Neural cell (in vitro differentiated cells): ENCODE measurements at regions not wholly inside any gene's neighbourhood (a gene's known extent, or its start where the extent isn't known, plus 50 kb on each side); places are given as distances from the start of the nearest gene placed in this dataset.

Source experiments
- H2AFZ ChIP-seq: fragments of 200-600, 300-800 bp; sonication (generic), shearing (Covaris generic); 2 replicates; pipeline ENCODE4 v1.6.0; 2014; ENCODE audit warnings: low read depth, mild to moderate bottlenecking, antibody characterized with exemption, low read length, moderate library complexity
- H3F3A ChIP-seq: fragments of 200-600 bp; shearing (Covaris generic); 2 replicates; pipeline ENCODE4 v1.6.1; 2016; ENCODE audit warnings: mild to moderate bottlenecking, moderate library complexity, mixed read lengths, antibody characterized with exemption, low read length; ENCODE audit not compliant: insufficient read depth, poor library complexity, severe bottlenecking
- H3K27ac ChIP-seq: fragments of 200-600, 300-800 bp; sonication (generic), shearing (Covaris generic); 2 replicates; pipeline ENCODE4 v1.5.1; 2014; ENCODE audit warnings: mild to moderate bottlenecking, low read length, moderate library complexity
- H3K27me3 ChIP-seq: fragments of 300-800, 200-600 bp; sonication (generic), shearing (Covaris generic); 2 replicates; pipeline ENCODE4 v1.6.0; 2014; ENCODE audit warnings: mild to moderate bottlenecking, low read depth, low read length, moderate library complexity; ENCODE audit not compliant: insufficient read depth
- H3K36me3 ChIP-seq: fragments of 300-800, 200-600 bp; sonication (generic), shearing (Covaris generic); 2 replicates; pipeline ENCODE4 v1.5.1; 2014; ENCODE audit warnings: mild to moderate bottlenecking, antibody characterized with exemption, low read length, moderate library complexity; ENCODE audit not compliant: insufficient read depth
- H3K4me2 ChIP-seq: fragments of 300-800, 200-600 bp; sonication (generic), shearing (Covaris generic); 2 replicates; pipeline ENCODE4 v1.6.0; 2014; ENCODE audit warnings: mild to moderate bottlenecking, low read length
- H3K4me3 ChIP-seq: fragments of 300-800, 200-600 bp; sonication (generic), shearing (Covaris generic); 2 replicates; pipeline ENCODE4 v1.5.1; 2014; ENCODE audit warnings: mild to moderate bottlenecking, low read length, moderate library complexity
- H3K79me2 ChIP-seq: fragments of 200-600 bp; shearing (Covaris generic); replicated peaks from 2 replicates; pipeline ENCODE4 v1.6.0; 2014; ENCODE audit warnings: mild to moderate bottlenecking, low read length, moderate library complexity; ENCODE audit not compliant: insufficient read depth
- H3K9ac ChIP-seq: fragments of 300-800, 200-600 bp; sonication (generic), shearing (Covaris generic); 2 replicates; pipeline ENCODE4 v1.6.1; 2016; ENCODE audit warnings: mild to moderate bottlenecking, low read length, mixed read lengths
- H3K9me2 ChIP-seq: fragments of 200-600 bp; shearing (Covaris generic); 2 replicates; pipeline ENCODE4 v1.6.1; 2016; ENCODE audit warnings: mild to moderate bottlenecking, low read length, mixed read lengths; ENCODE audit not compliant: insufficient read depth
- H3K9me3 ChIP-seq: fragments of 200-600, 300-800 bp; sonication (generic), shearing (Covaris generic); 2 replicates; pipeline ENCODE4 v1.6.1; 2016; ENCODE audit warnings: mild to moderate bottlenecking, mixed run types, low read length, moderate library complexity, mixed read lengths
- H4K20me1 ChIP-seq: fragments of 200-600 bp; shearing (Covaris generic); 2 replicates; pipeline ENCODE4 v1.6.1; 2016; ENCODE audit warnings: mild to moderate bottlenecking, mixed run types; ENCODE audit not compliant: insufficient read depth
- CTCF ChIP-seq: fragments of 450-650 bp; IDR thresholded peaks from 2 replicates; pipeline ENCODE4 v1.5.1; 2014; ENCODE audit warnings: antibody characterized with exemption, mild to moderate bottlenecking, moderate library complexity; ENCODE audit not compliant: poor library complexity, severe bottlenecking
- EP300 ChIP-seq: fragments of 450-650 bp; conservative IDR thresholded peaks from 2 replicates; pipeline ENCODE4 v1.6.1; 2014; ENCODE audit warnings: antibody characterized with exemption, mild to moderate bottlenecking, moderate library complexity; ENCODE audit not compliant: poor library complexity, severe bottlenecking
- EZH2 ChIP-seq: fragments of 200-600, 300-800 bp; shearing (Covaris generic), sonication (generic); IDR thresholded peaks from 2 replicates; pipeline ENCODE4 v1.6.1; 2014; ENCODE audit warnings: antibody characterized with exemption, low read length, borderline replicate concordance, mild to moderate bottlenecking; ENCODE audit not compliant: insufficient read depth, poor library complexity, severe bottlenecking
- MXI1 ChIP-seq: fragments of 450-650 bp; conservative IDR thresholded peaks from 2 replicates; pipeline ENCODE4 v1.6.1; 2014; ENCODE audit warnings: antibody characterized with exemption, mild to moderate bottlenecking; ENCODE audit not compliant: poor library complexity, severe bottlenecking
- POLR2AphosphoS5 ChIP-seq: IDR thresholded peaks from 2 replicates; pipeline ENCODE4 v1.6.1; 2012
- RAD21 ChIP-seq: fragments of 450-650 bp; conservative IDR thresholded peaks from 2 replicates; pipeline ENCODE4 v1.6.1; 2014; ENCODE audit warnings: antibody characterized with exemption, mild to moderate bottlenecking, moderate library complexity
- SMC3 ChIP-seq: fragments of 450-650 bp; conservative IDR thresholded peaks from 2 replicates; pipeline ENCODE4 v1.6.1; 2014; ENCODE audit warnings: antibody characterized with exemption, mild to moderate bottlenecking, moderate library complexity; ENCODE audit not compliant: poor library complexity
- TAF1 ChIP-seq: IDR thresholded peaks from 2 replicates; pipeline ENCODE4 v1.6.1; 2012; ENCODE audit warnings: low read depth
- TF ChIP-seq, protein P1 (sequence below): IDR thresholded peaks from 2 replicates; pipeline ENCODE4 v1.6.1; 2012; ENCODE audit warnings: borderline replicate concordance

GRCh38 chr4:186807808-186808629, 84.4 kb upstream of the FAT1 start:
- Histone ChIP-seq H3K4me2 (no peak overlapping the region), H3F3A (no peaks in the 10 kb centered on the region), H3K4me3 (no peak overlapping the region), H3K36me3 (no peaks in the 10 kb centered on the region), H3K27me3 (no peaks in the 10 kb centered on the region), H3K9me3 (peaks cover 4% of the 10 kb centered on the region), H3K9ac (no peak overlapping the region), H3K9me2 (no peaks in the 10 kb centered on the region), H3K79me2 (no peaks in the 10 kb centered on the region), H2AFZ (no peak overlapping the region), H3K27ac (no peak overlapping the region), H4K20me1 (no peaks in the 10 kb centered on the region)
- TF ChIP-seq RAD21 = no peak
- no peak for TF ChIP-seq SMC3
- TF ChIP-seq MXI1 = no peak
- no peak for TF ChIP-seq POLR2AphosphoS5
- no peak for TF ChIP-seq EZH2
- TF ChIP-seq CTCF = no peak
- TF ChIP-seq EP300 = no peak
- TF ChIP-seq, protein P1, sequence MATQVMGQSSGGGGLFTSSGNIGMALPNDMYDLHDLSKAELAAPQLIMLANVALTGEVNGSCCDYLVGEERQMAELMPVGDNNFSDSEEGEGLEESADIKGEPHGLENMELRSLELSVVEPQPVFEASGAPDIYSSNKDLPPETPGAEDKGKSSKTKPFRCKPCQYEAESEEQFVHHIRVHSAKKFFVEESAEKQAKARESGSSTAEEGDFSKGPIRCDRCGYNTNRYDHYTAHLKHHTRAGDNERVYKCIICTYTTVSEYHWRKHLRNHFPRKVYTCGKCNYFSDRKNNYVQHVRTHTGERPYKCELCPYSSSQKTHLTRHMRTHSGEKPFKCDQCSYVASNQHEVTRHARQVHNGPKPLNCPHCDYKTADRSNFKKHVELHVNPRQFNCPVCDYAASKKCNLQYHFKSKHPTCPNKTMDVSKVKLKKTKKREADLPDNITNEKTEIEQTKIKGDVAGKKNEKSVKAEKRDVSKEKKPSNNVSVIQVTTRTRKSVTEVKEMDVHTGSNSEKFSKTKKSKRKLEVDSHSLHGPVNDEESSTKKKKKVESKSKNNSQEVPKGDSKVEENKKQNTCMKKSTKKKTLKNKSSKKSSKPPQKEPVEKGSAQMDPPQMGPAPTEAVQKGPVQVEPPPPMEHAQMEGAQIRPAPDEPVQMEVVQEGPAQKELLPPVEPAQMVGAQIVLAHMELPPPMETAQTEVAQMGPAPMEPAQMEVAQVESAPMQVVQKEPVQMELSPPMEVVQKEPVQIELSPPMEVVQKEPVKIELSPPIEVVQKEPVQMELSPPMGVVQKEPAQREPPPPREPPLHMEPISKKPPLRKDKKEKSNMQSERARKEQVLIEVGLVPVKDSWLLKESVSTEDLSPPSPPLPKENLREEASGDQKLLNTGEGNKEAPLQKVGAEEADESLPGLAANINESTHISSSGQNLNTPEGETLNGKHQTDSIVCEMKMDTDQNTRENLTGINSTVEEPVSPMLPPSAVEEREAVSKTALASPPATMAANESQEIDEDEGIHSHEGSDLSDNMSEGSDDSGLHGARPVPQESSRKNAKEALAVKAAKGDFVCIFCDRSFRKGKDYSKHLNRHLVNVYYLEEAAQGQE = no peak
- TF ChIP-seq TAF1 = no peak

GRCh38 chr4:186808630-186809018, 85.0 kb upstream of the FAT1 start:
- no peak overlapping the region for H3K9ac ChIP-seq
- TF ChIP-seq, protein P1 = no peak
- TF ChIP-seq EP300 (no peak), SMC3 (no peak), POLR2AphosphoS5 (no peak), CTCF (no peak), RAD21 (no peak), MXI1 (no peak), TAF1 (no peak), EZH2 (no peak)
- no peak overlapping the region for H3K4me2 ChIP-seq

More at GRCh38 chr4:186808630-186809018, 85.0 kb upstream of the FAT1 start:
- Histone ChIP-seq H3F3A (no peaks in the 10 kb centered on the region), H3K36me3 (no peaks in the 10 kb centered on the region), H3K27ac (no peak overlapping the region), H3K27me3 (no peaks in the 10 kb centered on the region), H3K79me2 (no peaks in the 10 kb centered on the region), H4K20me1 (no peaks in the 10 kb centered on the region), H2AFZ (no peak overlapping the region), H3K9me3 (peaks cover 4% of the 10 kb centered on the region), H3K9me2 (no peaks in the 10 kb centered on the region), H3K4me3 (no peak overlapping the region)
